H1 (cell line): ENCODE measurements at regions not wholly inside any gene's neighbourhood (a gene's known extent, or its start where the extent isn't known, plus 50 kb on each side); places are given as distances from the start of the nearest gene placed in this dataset.

Experiments
- CTCF ChIA-PET: fragments of 300-600 bp; sonication (Branson Sonifier 250); formaldehyde crosslinking; loops from one replicate; lab custom pipeline; 2021; ENCODE audit not compliant: partially characterized antibody; lab: Charles Lee
- POLR2A ChIA-PET: fragments of 300-600 bp; sonication (Branson Sonifier 250); formaldehyde crosslinking; loops from one replicate; lab custom pipeline; 2021; ENCODE audit warnings: inconsistent platforms; ENCODE audit not compliant: partially characterized antibody; lab: Charles Lee
- DNase-seq, 2 experiments: peaks; one replicate each; pipeline versions ENCODE4 v3.0.0 to v3.0.0-alpha.2; 2010 to 2022; ENCODE audit warnings: low spot score in 2 of 2, low read depth in 1 of 2, mixed read lengths in 1 of 2
- FAIRE-seq: peaks from 2 replicates; lab custom pipeline; 2011; peaks lifted over from hg19 to GRCh38; lab: Jason Lieb, UNC
- H2AFZ ChIP-seq: 2 replicates; pipeline ENCODE4 v1.8.1; 2012; ENCODE audit warnings: low read length, inconsistent platforms
- H2AK5ac ChIP-seq: 2 replicates; pipeline ENCODE4 v1.6.1; 2013; ENCODE audit warnings: low read depth, low read length
- H2BK120ac ChIP-seq: replicated peaks from 2 replicates; pipeline ENCODE3; 2013; ENCODE audit warnings: low read depth, low read length, inconsistent platforms
- H2BK12ac ChIP-seq: 2 replicates; pipeline ENCODE4 v1.6.1; 2013; ENCODE audit warnings: low read depth, low read length
- H2BK15ac ChIP-seq: 2 replicates; pipeline ENCODE4 v1.6.1; 2013; ENCODE audit warnings: low read length
- H2BK20ac ChIP-seq: 2 replicates; pipeline ENCODE4 v1.6.1; 2013; ENCODE audit warnings: low read length
- H2BK5ac ChIP-seq: 2 replicates; pipeline ENCODE4 v1.6.1; 2013; ENCODE audit warnings: low read depth, low read length
- H3K14ac ChIP-seq: 2 replicates; pipeline ENCODE4 v1.6.1; 2013; ENCODE audit warnings: inconsistent platforms; ENCODE audit not compliant: insufficient read length
- H3K18ac ChIP-seq: 2 replicates; pipeline ENCODE4 v1.6.1; 2013; ENCODE audit warnings: low read length; ENCODE audit errors: extremely low read depth
- H3K23ac ChIP-seq: 2 replicates; pipeline ENCODE4 v1.6.1; 2013; ENCODE audit warnings: inconsistent platforms; ENCODE audit not compliant: insufficient read length
- H3K23me2 ChIP-seq: 2 replicates; pipeline ENCODE4 v1.6.1; 2013; ENCODE audit warnings: low read depth, low read length
- H3K27ac ChIP-seq: 2 replicates; pipeline ENCODE4 v1.6.1; 2011; ENCODE audit warnings: low read depth, low read length, inconsistent platforms
- H3K27me3 ChIP-seq, 4 experiments: replicated peaks in 1 of 4; 1 replicate in 1 of 4; 2 replicates in 3 of 4; pipeline versions ENCODE4 v1.6.1 to v1.8.1; 2011 to 2013; ENCODE audit warnings: low read length in 3 of 4, mild to moderate bottlenecking in 3 of 4, inconsistent platforms in 2 of 4, mixed read lengths in 2 of 4, moderate library complexity in 1 of 4; ENCODE audit not compliant: control insufficient read depth in 3 of 4, insufficient read depth in 3 of 4; ENCODE audit errors: extremely low read depth in 1 of 4
- H3K36me3 ChIP-seq, 4 experiments: 2 replicates each; pipeline versions ENCODE4 v1.6.1 to v1.8.1; 2011 to 2013; ENCODE audit warnings: mild to moderate bottlenecking in 4 of 4, low read length in 3 of 4, moderate library complexity in 2 of 4, control low read depth in 1 of 4, inconsistent platforms in 1 of 4; ENCODE audit not compliant: insufficient read depth in 4 of 4, control insufficient read depth in 2 of 4
- H3K4ac ChIP-seq: replicated peaks from 2 replicates; pipeline ENCODE3; 2013; ENCODE audit warnings: low read length, low read depth, mixed read lengths, inconsistent platforms; ENCODE audit not compliant: insufficient read length
- H3K4me1 ChIP-seq, 4 experiments: replicated peaks in 1 of 4; 1 replicate in 1 of 4; 2 replicates in 3 of 4; pipeline versions ENCODE4 v1.6.1 to v1.8.1; 2011 to 2013; ENCODE audit warnings: low read length in 3 of 4, inconsistent platforms in 2 of 4, mixed read lengths in 1 of 4; ENCODE audit not compliant: insufficient read depth in 4 of 4, control insufficient read depth in 3 of 4
- H3K4me2 ChIP-seq, 2 experiments: 2 replicates each; pipeline versions ENCODE4 v1.6.1 to v1.8.1; 2011 to 2013; ENCODE audit warnings: low read depth in 2 of 2, low read length in 2 of 2, control low read depth in 1 of 2, inconsistent platforms in 1 of 2, mild to moderate bottlenecking in 1 of 2; ENCODE audit not compliant: insufficient read depth in 1 of 2
- H3K4me3 ChIP-seq, 4 experiments: fragments of 200-600, 300-600 bp in 1 of 4; sonication (generic), shearing (Covaris generic), sonication (Bioruptor Twin) in 1 of 4; 2 replicates each; pipeline versions ENCODE4 v1.5.1 to v1.8.1; 2011 to 2016; ENCODE audit warnings: low read length in 4 of 4, low read depth in 3 of 4, control low read depth in 2 of 4, inconsistent platforms in 2 of 4, mild to moderate bottlenecking in 2 of 4, mixed read lengths in 1 of 4, moderate library complexity in 1 of 4; ENCODE audit not compliant: insufficient read depth in 2 of 4; ENCODE audit errors: extremely low read depth in 1 of 4
- H3K56ac ChIP-seq: replicated peaks from 2 replicates; pipeline ENCODE3; 2013; ENCODE audit warnings: low read depth, mild to moderate bottlenecking, mixed read lengths, low read length, inconsistent platforms; ENCODE audit not compliant: insufficient read length
- H3K79me1 ChIP-seq: 2 replicates; pipeline ENCODE4 v1.6.1; 2013; ENCODE audit warnings: low read depth, low read length, control low read depth
- H3K79me2 ChIP-seq, 2 experiments: 2 replicates each; pipeline versions ENCODE4 v1.6.1 to v1.8.1; 2012 to 2013; ENCODE audit warnings: low read length in 2 of 2, mild to moderate bottlenecking in 2 of 2, inconsistent platforms in 1 of 2; ENCODE audit not compliant: insufficient read depth in 2 of 2, control insufficient read depth in 1 of 2
- H3K9ac ChIP-seq, 4 experiments: replicated peaks in 1 of 4; 1 replicate in 1 of 4; 2 replicates in 3 of 4; pipeline versions ENCODE4 v1.6.1 to v1.8.1; 2011 to 2013; ENCODE audit warnings: low read depth in 3 of 4, low read length in 3 of 4, control low read depth in 2 of 4, mild to moderate bottlenecking in 2 of 4, moderate library complexity in 2 of 4, inconsistent platforms in 1 of 4; ENCODE audit errors: extremely low read depth in 1 of 4
- H3K9me3 ChIP-seq, 2 experiments: 2 replicates each; pipeline versions ENCODE4 v1.6.1 to v1.8.1; 2012 to 2013; ENCODE audit warnings: mild to moderate bottlenecking in 2 of 2, moderate library complexity in 2 of 2, control low read depth in 1 of 2, inconsistent platforms in 1 of 2, low read depth in 1 of 2, low read length in 1 of 2, mixed read lengths in 1 of 2; ENCODE audit not compliant: insufficient read depth in 2 of 2
- H4K20me1 ChIP-seq, 2 experiments: replicated peaks in 1 of 2; 2 replicates each; pipeline versions ENCODE3 to v1.8.1; 2011 to 2013; ENCODE audit warnings: inconsistent platforms in 2 of 2, low read length in 2 of 2, mild to moderate bottlenecking in 1 of 2; ENCODE audit not compliant: insufficient read depth in 2 of 2, control insufficient read depth in 1 of 2
- H4K5ac ChIP-seq: 2 replicates; pipeline ENCODE4 v1.6.1; 2013; ENCODE audit warnings: low read length, low read depth, mixed read lengths, inconsistent platforms; ENCODE audit not compliant: insufficient read length
- H4K8ac ChIP-seq: 2 replicates; pipeline ENCODE4 v1.8.0; 2013; ENCODE audit warnings: mild to moderate bottlenecking, moderate library complexity, low read length, inconsistent platforms; ENCODE audit not compliant: insufficient read depth; ENCODE audit errors: extremely low read depth
- H4K91ac ChIP-seq: replicated peaks from 2 replicates; pipeline ENCODE3; 2013; ENCODE audit warnings: low read length, mixed read lengths, inconsistent platforms; ENCODE audit not compliant: insufficient read length
- JUND ChIP-seq: IDR thresholded peaks from 2 replicates; pipeline ENCODE4 v1.6.1; 2011; ENCODE audit warnings: mild to moderate bottlenecking, improper control_type of control experiment, low read length
- WGBS, 2 experiments: shearing (Covaris generic) in 1 of 2; methylation state at CpG; one replicate each; pipeline versions ENCODE4 v1.1.6 to v1.1.7; 2013 to 2015; ENCODE audit warnings: low lambda C conversion rate in 2 of 2, mixed read lengths in 2 of 2, inconsistent platforms in 1 of 2, low coverage in 1 of 2, missing lambda C conversion rate in 1 of 2; ENCODE audit not compliant: insufficient replicate concordance in 2 of 2, insufficient coverage in 1 of 2, insufficient read length in 1 of 2; ENCODE audit errors: extremely low coverage in 1 of 2, missing lambda C conversion rate in 1 of 2; 5-methylcytosine and 5-hydroxymethylcytosine counted together

DNA sequence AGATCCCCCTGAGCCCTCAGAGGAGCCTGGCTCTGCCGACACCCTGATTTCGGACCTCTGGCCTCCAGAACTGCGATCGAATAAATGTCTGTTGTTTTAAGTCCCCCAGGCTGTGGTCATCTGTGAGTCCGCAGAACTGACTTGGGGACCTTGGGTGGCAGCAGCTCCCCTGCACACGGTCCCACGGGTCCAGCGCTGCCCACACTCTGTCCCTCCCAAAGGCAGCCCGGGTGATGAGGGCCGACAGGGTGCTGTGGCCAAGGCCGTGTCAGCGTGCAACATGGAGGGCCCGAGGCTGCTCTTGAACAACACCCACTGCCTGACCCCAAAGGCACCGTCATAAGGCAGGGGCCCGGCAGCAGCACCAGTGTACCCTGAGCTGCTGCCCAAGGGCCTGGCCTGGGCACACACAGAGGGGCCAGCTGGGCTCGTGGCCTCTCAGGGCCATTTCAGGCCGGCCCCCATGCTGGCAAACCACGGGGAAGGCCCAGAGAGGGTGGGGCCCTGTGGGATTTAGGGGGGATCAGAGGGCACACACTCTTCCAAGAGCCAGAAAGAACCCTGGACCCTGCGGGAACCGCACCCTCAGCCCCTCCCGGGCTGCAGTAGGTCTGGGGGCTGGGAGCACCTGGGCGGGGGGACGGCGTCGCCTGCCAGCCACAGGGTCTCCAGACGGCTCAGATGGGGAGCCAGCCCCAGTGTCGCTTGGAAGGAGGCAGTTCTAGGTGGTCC, 77.1 kb upstream of the PRR5 start:
- H2BK12ac ChIP-seq, result no peak overlapping the region
- H3K79me2 ChIP-seq, result no peaks in the 10 kb centered on the region
- H3K4ac ChIP-seq, result no peak overlapping the region
- no peak overlapping the region for H4K5ac ChIP-seq
- H3K56ac ChIP-seq, result no peak overlapping the region
- ChIA-PET POLR2A (no interaction called here), CTCF (interaction anchor here (0.6 to 5.3 kb wide), 41 partner anchors 11 to 1351 kb away, joined by 3 to 69 read pairs (median 4); no protein-coding TSS in a partner anchor)
- H3K9ac ChIP-seq, result no peak overlapping the region
- WGBS, 2 experiments, result 85% methylated on average over 27 of the region's 27 CpGs; no CpG with 5 or more reads in 1 of the 2 experiments
- no peak overlapping the region for H3K23ac ChIP-seq
- H3K27me3 ChIP-seq, result peaks cover 19 to 48% (median 44%) of the 10 kb centered on the region in 4 experiments
- peaks cover 0 to 10% (median 3%) of the 10 kb centered on the region in 4 experiments; a peak in 4 of 7 replicates for H3K4me1 ChIP-seq
- no peaks in the 10 kb centered on the region for H3K79me1 ChIP-seq
- no peak overlapping the region for H2AFZ ChIP-seq
- H3K9me3 ChIP-seq, result no peaks in the 10 kb centered on the region
- H3K14ac ChIP-seq, result no peak overlapping the region
- no peak overlapping the region for H3K4me2 ChIP-seq
- H4K20me1 ChIP-seq, result peaks cover 0 to 13% of the 10 kb centered on the region in 2 experiments
- H3K27ac ChIP-seq, result no peak overlapping the region
- H2BK120ac ChIP-seq, result no peak overlapping the region
- DNase-seq, result no peak
- H2BK20ac ChIP-seq, result no peak overlapping the region
- no peak overlapping the region for H4K91ac ChIP-seq
- H4K8ac ChIP-seq, result no peak overlapping the region; the same call in 1 of the 2 replicates
- H2BK15ac ChIP-seq, result no peak overlapping the region
- no peak overlapping the region for H3K18ac ChIP-seq
- FAIRE-seq, result no peak
- peaks cover 1% of the 10 kb centered on the region; the same call in 1 of the 2 replicates for H3K23me2 ChIP-seq
- no peaks in the 10 kb centered on the region for H3K36me3 ChIP-seq
- no peak for TF ChIP-seq JUND
- H2AK5ac ChIP-seq, result no peak overlapping the region
- H3K4me3 ChIP-seq, result no peak overlapping the region
- no peak overlapping the region for H2BK5ac ChIP-seq
